GM19023 (cell line): ENCODE measurements at regions not wholly inside any gene's neighbourhood (a gene's known extent, or its start where the extent isn't known, plus 50 kb on each side); places are given as distances from the start of the nearest gene placed in this dataset.
"Not testable (repeated sequence)": the region's sequence is repeated elsewhere in the genome, so short reads cannot be mapped to it uniquely, and the experiment has no call there.

ENCODE experiments used
- ATAC-seq: cut with Tn5 transposase; IDR thresholded peaks from one replicate; pipeline ENCODE4 v1.9.1; 2021; ENCODE audit warnings: mild to moderate bottlenecking, moderate library complexity; ENCODE audit not compliant: unreplicated experiment

DNA sequence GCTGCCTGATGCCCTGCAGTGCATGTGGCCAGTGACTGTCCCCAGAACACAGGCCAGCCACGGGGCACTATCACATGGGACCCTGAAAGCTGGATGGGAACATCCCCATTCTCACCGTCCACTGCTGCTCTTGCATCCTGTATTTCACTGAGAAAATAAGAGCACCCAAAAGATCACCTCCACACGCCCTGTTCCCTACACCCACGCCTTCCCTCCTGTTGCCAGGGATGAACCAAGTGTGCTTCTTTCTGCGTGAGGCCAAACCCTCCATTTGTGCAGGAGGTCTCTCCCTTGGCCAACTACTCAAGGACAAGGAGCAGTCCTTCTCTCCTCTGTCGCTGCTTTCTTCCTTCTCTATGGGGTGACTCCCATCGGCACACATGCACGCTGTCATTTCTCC lies 118.3 kb downstream of the LRRC37A3 start:
- ATAC-seq = not testable (repeated sequence)

GRCh38 chr17:64800361-64800895 lies 118.8 kb downstream of the LRRC37A3 start:
- ATAC-seq = not testable (repeated sequence)

GRCh38 chr17:64799543-64800188 lies 119.6 kb downstream of the LRRC37A3 start:
- not testable (repeated sequence) for ATAC-seq

DNA sequence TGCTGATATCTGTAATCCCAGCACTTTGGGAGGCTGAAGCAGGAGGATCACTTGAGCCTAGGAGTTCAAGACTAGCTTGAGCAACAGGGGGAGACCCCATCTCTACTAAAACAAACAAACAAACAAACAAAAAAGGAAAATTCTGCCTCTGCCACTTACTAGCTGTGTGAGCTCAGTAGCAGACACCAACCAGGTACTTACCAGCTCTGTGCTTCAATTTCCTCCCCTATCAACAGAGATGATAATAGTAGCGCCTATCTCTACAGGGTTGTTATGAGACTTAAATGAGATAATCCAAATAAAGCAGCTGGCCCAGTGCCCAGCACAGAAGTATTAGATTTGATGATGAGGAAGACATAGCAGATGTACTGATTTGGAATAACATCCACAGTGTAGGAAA lies 120.3 kb downstream of the LRRC37A3 start:
- ATAC-seq = not testable (repeated sequence)

DNA sequence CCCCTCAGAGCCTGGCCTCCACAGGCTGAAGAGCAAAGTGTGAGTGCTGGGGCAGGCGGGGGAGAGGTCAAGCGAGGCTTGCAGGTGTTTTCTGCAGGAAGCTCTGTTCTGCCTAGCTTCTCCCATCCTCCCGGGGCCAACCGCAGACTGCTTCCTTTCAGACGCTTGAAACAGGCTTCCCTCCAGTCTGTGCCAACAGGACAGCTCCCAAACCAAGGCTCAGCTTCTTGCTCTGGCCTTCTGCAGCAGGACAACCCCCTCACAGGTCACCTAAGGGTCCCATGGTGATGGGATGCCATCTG lies 120.8 kb downstream of the LRRC37A3 start:
- not testable (repeated sequence) for ATAC-seq

DNA sequence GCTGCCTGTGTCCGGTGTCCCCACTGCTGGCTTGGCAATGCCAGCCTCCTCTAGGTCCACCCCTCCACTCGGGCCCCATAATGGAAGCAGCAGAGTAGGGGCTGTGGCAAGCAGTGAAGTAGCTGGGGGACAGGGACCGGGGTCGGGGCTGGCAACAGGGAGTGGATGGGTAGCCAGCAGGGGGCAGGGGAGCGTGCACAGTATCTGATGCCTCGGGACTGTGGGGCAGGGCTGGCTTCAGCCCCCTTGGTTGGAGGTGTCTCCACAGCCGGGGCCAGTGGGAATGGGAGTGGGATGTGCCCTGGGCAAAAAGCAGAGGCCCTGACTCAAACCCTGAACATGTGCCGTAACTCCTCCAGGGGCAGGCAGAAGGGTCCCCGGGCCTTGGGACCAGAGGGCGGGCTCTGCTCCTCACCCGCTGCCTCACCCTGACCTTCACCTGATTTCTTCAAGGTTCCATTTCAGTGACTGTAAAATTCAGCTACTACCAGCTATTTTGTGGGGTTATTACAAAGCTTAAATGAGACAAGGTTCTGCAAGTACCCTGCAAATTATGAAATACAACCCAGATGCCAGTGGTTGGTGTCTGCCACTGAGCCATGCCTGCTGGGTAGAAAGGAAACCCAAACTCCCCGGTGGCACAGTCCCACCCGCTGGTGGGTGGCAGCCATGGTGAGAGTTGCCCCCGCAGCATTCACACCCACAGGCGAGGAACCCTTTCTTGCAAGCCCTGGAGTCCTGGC lies 121.4 kb downstream of the LRRC37A3 start:
- ATAC-seq = not testable (repeated sequence)

- not testable (repeated sequence) for ATAC-seq
These were observed 123.9 kb downstream of the LRRC37A3 start for GRCh38 chr17:64795342-64795741.

- not testable (repeated sequence) for ATAC-seq
These were observed 124.6 kb downstream of the LRRC37A3 start for GRCh38 chr17:64794548-64795274.

DNA sequence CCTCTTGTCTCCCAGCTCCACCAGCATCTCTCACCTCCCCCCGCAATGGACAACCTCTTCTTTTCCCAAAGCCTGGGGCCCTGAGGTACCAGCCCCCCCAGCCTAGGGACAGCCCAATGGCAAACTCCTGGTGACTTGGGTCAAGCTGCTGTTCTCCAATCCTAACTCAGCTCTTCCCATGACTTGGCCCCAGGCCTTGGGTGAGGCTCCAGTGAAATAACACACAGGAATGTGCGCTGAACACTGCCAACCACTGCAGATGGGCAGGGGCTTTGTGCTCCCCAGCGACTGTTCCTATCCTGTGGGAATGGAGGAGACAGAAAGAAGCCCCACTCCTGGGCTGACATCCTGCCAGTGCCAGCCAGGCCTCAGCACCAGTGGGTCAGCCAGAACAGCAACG lies 125.2 kb downstream of the LRRC37A3 start:
- not testable (repeated sequence) for ATAC-seq

- ATAC-seq = not testable (repeated sequence)
These were observed 126.3 kb downstream of the LRRC37A3 start for GRCh38 chr17:64792793-64793575.

GRCh38 chr17:64792276-64792675 lies 127.0 kb downstream of the LRRC37A3 start:
- ATAC-seq = not testable (repeated sequence)

DNA sequence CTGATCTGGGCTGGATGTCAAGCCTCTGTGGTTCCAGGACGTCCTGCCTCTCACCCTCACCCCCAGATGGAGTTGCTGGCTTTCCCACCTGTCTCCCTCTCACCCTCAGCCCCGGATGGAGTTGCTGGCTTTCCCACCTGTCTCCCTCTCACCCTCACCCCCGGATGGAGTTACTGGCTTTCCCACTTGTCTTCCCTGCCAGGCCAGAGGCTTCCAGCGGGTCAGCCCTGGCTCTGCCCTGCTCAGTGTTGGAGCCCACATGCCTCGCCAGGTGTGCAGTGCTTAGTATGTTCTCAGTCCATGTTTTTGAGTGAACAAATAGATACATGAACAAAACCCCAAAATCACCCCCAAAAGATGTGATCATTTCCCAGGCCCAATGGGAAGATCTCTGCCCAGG lies 127.6 kb downstream of the LRRC37A3 start:
- not testable (repeated sequence) for ATAC-seq

DNA sequence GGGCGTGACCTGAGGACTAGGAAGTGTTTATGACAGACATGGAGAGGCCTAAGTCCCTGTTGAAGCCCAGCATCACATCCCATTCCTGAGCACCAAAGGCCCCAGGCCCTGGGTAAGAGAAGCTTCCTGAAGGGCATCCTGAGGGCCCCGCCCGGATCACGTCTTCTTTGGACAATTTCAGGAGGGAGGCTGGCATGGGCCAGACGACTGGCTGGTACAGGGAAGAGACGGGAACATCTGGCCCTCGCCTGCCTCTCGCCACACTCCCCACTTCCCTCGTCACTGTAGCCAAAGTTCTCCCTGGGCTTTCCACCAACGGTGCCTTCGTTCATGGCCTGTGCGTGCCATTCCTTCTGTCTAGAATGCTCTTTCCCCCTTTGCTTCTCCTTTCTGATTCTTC lies 128.1 kb downstream of the LRRC37A3 start:
- not testable (repeated sequence) for ATAC-seq

DNA sequence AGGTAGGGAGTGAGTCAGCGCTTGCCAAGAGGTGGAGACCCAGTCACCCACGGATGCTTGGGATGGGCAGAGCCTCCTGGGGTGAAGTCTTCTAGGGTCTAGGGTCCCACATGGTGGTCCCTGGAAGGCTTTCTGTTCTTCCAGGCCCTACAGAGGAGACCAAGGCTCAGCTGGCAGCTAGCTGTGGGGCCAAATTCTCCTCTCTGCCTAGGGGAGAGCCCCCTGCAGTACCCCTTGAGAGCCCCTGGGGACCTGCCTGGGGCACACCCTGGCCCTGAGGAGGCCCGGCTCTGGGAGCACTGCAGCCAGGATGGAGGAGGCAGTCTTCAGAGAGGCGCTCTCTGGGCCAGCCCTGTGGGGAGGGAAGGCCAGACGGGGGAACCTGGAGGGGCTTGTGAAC lies 128.6 kb upstream of the SMURF2 start:
- not testable (repeated sequence) for ATAC-seq

DNA sequence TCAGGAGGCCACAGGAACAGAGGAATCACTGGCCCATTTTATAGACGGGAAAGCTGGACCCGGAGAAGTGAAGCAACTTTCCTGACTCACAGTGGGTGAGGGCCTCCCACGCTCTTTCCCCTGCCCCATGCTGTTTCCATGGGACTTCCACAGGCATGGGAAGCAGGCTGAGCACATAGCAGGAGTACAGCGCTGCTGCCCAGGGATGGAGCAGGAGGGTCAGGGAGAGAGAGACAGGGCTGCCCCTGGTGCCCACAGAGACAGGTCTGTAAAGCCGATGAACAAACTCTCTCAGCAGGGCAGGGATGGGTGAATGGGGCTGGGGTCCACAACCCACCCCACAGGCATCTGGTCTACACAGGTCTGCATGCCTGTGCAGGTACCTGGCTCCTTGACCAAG lies 128.1 kb upstream of the SMURF2 start:
- ATAC-seq = not testable (repeated sequence)

DNA sequence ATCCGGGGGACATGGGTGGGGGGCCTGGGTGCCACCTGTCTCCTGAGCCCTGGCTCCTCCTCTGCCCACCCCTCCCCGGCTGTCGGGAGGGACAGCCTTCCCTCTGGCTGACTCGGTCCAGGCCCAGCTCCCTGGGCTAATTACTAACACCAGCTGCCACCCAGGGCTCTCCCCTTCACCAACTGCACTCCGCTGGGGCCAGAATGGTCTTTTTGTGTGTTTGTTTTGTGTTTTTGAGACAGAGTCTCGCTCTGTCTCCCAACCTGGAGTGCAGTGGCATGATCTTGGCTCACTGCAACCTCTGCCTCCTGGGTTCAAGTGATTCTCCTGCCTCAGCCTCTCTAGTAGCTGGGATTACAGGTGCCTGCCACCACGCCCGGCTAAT lies 126.9 kb upstream of the SMURF2 start:
- ATAC-seq = not testable (repeated sequence)

GRCh38 chr17:64788286-64789060 lies 126.4 kb upstream of the SMURF2 start:
- no peak for ATAC-seq

DNA sequence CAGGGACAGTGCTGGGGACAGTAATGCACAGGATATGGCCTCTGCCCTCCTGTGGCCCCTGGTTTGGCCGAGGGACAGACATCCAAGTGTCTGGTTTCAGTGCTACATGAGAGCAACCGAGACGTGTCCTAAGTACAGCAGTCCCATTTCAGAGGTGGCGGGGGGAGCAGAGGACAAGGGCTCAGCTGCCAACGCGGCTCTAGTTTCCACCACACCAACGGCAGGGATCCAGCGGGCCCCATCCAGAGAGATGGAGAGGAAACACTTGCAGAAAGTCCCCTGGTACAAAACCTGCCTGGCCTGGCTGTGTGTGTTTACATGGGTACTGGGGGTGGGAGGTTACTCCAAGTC lies 125.8 kb upstream of the SMURF2 start:
- ATAC-seq = no peak

GRCh38 chr17:64787255-64787920 lies 125.3 kb upstream of the SMURF2 start:
- no peak for ATAC-seq

- ATAC-seq = no peak
These were observed 124.2 kb upstream of the SMURF2 start for GRCh38 chr17:64786337-64786736.
